NCI-H524 treated with DMSO at 0.1 percent for 48 hours (cell line): ENCODE measurements at regions not wholly inside any gene's neighbourhood (a gene's known extent, or its start where the extent isn't known, plus 50 kb on each side); places are given as distances from the start of the nearest gene placed in this dataset.

ENCODE experiments used
- DNase-seq: peaks from one replicate; lab custom pipeline; 2025; lab: John Stamatoyannopoulos, UW

DNA sequence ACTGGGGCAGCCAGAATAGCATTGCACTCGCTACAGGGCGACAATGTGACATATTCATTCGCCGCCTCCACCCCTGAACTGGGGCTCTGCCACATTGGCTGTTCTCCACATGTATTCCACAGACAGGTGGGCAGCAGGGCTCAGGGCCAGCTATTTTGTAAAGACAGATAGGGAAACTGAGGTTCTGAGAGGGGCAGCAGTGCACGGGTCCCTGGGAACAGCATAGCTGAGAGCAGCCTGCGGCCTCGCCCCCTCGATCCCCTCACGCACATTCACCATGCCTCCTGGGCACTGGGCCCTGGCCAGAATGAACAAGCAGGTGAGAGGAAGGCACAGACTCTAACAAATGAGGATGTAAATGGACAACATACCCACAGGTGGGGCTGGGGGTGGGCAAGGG lies 75.0 kb upstream of the SPATA12 start:
- DNase-seq: no peak

- DNase-seq: no peak
These were observed 77.0 kb upstream of the SPATA12 start for GRCh38 chr3:56983427-56983826.

- DNase-seq: no peak
These were observed 78.8 kb upstream of the SPATA12 start for GRCh38 chr3:56981445-56982230.

DNA sequence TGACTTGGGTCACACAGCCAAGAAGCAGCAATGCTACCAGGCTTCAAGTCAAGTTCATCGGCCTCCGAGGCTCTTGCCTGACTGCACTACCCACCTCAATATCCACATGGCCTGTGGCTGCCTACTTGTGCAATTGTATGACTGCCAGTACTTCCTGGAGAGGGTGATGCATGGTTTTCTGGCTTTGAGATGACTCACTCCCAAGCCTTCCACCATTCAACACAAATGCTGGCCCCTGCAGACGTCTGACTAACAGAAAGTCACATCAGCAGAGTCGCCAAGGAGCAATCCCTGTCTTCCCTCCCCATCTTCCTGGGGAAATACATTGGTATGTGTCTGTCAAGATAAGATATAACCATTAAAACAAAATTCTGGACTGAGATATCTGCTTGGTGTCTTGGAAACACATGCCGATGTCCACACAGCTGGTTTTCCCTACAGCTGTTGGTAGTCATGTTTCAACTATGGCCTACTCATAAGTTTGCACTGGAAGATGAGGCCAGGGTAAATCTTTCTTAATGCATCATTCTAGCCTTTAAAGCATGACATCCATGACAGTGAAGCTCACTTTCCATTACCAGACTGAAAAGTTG lies 79.6 kb upstream of the SPATA12 start:
- no peak for DNase-seq

DNA sequence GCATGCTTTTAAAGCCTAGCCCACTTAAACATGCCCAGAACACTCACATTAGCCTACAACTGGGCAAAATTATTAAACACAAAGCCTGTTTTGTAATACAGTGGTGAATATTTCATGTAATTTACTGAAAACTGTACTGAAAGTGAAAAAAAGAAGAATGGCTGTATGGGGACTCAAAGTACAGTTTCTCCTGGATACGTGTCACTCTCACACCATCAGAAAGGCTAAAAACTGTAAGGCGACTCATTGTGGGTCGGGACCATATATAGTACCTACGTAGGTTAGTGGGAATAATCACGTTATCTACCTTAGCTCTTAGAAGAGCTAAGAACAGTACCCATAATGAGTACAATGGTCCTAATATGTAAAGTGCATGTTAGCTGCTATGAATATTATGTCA lies 80.2 kb upstream of the SPATA12 start:
- DNase-seq: no peak

DNA sequence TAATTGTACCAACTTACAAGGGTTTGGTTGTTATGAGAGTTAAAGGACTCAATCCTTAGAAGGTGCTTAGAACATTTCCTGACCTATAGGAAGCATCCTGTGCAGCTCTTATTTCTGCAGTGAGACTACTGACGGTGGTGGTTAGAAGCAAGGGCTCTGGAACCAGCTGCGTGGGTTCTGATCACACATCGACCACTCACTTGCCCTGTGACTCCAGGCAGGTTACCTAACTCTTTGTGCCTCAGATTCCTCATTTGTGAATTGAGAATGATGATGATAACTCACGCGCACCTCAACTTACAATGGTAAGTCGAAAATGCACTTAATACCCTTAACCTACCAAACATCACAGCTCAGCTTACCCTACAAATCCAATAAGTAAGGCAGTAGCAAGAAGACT lies 80.7 kb upstream of the SPATA12 start:
- DNase-seq: no peak

DNA sequence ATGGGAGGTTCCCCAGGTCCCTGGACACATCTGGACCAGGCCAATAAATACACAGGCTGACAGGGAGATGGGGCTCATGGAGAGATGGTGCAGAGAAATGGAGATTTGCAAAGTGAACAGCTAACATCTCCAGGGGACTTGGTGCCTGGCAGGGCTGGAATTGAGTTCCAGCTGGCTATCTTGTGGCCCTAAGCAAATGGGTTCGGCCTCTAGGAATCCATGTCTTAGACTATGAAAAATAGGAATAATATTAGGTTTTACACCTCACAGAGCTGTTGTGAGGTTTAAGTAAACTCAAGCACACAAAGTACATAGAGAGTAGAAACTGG lies 82.9 kb upstream of the SPATA12 start:
- DNase-seq: no peak

- peak; percentile 88 for DNase-seq
These were observed 83.6 kb upstream of the SPATA12 start for GRCh38 chr3:56976651-56977560.

DNA sequence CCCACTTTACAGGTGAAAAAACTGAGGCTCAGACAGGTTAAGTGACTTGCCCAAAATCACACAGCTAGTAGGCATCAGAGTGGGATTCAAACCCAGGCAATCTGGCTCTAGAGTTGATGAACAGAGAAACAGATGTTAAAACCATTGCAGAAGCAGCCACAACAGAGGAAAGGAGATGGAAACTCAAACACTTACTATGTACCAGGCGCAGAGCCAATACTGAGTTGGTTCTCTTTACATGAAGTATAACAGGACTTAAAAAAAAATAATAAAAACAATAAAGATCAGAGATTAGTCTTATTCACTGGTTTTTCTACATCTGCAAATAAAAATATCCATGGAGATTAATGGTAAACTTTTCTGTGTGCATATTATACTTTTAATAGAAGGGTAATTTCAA lies 84.9 kb upstream of the SPATA12 start:
- DNase-seq: no peak

DNA sequence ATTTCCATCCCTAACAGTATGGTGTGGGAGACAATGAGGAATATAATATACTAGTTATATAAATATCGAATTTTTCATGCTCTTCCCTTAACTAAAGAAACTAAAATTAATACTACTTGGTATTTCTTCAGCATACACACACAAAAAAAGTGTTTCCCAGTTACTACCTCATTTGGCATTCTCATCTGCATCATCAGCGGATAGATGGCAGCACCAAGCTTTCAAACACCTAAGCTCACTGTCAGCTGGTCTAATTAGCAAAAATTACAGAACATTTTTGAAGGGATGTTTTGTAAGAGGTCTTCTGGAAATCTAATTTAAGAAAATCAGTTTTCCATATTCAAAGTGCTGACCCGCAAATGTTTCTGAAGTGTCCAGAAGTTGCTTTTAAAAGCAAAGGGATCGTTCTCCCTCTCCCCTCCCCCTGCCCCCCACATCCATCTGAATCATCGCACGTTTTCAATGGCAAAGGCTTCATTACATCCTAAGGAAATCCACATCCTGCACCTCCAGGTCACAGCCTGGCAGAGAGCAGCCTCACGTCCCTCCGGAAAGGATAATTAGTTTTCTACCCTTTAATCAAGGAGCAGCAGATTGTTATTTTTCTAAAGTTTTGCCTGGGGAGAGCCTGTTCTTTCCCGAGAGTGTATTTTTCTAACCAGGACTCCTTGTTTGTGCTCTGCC lies 86.1 kb upstream of the SPATA12 start:
- DNase-seq: no peak

DNA sequence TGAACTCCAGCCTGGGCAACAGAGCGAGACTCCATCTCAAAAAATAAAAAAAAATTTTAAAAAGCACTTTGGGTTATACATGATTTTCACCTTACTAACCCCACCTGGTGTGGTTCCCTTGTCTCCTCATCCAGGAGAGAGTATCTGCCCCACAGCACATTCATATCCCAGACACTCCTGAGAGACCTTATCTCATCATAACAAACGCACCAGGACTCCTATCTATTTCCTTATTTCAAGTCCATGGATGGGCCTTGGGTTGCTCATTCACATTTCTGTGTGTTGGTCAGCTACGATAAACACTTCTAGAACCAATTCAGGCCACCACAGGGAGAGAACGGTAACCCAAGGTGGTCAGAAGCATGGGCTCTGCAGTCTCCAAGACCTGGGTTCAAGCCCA lies 88.6 kb upstream of the SPATA12 start:
- DNase-seq: no peak

DNA sequence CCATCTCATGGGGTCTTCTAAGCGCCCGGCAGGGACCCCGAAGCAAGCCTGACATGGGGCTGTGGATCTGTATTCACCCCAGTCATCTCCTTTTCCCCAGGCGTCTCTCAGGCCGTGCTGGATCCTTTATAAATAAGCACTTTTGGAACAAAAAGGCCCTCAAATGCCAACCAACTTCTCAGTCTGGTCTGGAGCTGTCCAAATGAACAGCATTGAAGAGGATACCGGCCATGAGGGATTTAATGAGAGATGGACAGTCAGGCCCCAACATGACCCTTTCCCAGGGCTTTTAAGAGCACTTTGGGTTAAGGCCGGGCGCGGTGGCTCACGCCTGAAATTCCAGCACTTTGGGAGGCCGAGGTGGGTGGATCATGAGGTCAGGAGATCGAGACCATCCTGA lies 89.2 kb upstream of the SPATA12 start:
- DNase-seq: no peak

DNA sequence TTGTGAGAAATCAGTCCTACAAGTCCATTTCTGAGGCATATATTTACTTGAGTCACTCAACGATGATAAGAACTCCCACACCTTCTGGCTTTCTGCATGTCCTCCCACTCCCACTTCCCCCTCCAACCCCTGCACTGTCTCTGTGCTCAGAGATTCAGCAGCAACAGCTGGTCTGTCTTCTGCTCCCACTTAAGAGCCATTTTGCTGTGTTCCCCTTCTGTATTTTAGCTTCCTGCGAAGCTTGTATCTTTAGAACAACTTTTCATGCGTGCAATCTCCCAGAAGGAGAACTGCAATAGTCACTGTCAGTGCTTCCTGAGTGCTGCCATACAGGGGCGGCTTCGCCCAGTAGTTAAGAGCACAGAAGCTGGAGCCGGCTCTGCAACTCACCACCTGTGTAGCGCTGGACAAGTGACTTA lies 90.0 kb upstream of the SPATA12 start:
- DNase-seq: peak; percentile 83

DNA sequence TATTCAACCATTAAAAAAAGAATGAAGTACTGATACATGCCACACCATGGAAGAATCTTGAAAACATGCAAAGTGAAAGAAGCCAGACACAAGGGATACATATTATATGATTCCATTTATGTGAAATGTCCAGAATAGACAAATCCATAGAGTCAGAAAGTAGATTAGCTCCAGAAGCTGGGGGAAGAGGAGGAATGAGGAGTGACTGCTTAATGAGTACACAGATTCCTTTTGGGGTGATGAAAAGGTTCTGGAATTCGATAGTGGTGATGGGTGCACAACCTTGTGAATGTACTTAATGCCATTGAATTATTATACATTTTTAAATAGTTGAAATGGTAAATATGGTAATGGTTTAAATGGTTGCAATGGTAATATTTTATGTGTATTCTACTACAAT lies 90.6 kb upstream of the SPATA12 start:
- DNase-seq: no peak

- no peak for DNase-seq
These were observed 94.0 kb upstream of the SPATA12 start for GRCh38 chr3:56966509-56966908.

DNA sequence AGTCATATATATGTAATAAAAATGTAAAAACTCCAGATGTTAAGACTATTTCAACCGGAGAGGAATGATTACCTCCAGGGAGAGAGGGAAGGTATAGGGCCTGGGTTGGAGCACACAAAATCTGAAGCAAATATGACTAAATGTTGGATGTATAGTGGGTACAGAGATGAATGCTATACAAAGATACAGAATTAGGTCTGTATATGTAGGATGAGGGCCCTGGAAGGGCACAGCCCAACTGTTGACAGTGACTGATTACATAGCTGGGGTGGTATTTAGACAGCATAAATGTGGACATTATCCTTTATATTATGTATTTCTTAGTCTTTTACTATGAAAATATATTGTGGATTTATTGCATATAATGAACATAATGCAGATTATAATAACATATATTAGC lies 94.4 kb upstream of the SPATA12 start:
- no peak for DNase-seq

DNA sequence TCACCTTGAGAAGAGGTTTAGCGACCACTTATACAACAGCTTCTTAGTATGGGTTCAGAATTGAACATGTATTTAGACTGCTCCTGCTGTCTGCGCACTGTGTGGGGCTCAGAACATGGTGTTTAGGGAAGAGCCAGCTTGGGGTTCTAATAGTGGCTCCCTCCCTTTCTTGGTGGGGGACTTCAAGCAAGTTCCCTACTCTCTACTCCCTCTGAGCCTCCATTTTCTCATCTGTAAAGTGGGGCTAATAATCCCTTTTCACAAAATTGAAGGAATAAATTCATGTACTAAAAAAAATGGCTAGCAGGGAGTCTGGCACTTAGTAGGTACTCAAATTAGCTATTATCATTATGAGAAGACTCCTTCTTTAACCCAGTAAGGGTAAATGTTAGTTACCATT lies 97.5 kb upstream of the SPATA12 start:
- DNase-seq: no peak

- no peak for DNase-seq
These were observed 98.3 kb upstream of the SPATA12 start for GRCh38 chr3:56962206-56962605.

DNA sequence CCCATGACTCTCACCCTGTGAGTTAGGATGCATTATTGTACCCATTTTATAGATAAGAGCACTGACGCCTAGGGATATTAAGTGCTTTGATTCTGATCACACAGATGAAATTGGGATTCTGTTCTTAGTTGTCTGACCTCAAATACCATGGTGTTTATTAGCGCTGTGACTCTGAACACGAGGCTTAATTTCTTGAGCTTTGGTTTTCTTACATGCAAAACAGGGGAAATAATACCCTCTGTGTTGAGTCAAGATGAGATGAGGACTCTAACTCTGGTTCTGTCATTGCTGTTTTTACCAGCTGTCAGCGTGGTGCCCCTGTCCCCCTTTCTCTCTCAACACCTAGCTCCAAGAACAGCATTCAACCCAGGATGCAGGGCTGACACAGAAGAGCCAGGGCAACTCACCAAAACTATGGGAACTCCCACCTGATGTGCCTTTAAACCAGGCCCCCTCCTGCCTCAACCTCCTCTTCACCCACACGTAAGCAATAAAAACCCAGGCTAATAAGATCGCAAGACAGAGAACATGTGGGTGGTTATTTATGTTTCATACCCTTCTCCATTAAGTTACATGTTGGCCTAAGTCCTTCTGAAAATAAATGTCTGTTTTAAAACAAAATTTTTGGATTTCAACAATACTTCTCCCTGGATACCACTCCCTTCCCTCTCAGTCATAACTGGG lies 100.1 kb upstream of the SPATA12 start:
- no peak for DNase-seq

- DNase-seq: no peak
These were observed 101.6 kb upstream of the SPATA12 start for GRCh38 chr3:56958879-56959278.

DNA sequence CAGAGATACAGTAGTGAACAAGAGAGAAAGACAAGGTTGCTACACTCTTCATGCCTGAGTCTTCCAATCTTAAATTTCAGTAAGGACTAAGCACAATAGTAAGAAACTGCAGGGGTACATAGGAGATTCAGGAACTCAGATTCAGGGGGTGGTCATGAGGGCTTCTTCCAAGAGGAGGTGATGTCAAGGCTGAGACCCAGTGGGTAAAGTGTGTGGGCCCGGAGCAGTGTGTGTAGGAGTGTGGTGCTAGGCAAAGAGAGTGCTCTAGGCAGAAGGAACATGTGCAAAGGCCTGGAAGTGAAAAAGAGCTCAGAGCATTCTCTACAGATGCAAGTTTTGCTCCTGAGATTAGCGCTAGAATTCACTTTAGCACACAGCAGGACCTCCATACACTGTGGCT lies 102.9 kb upstream of the SPATA12 start:
- DNase-seq: no peak

GRCh38 chr3:56956906-56957305 lies 103.6 kb upstream of the SPATA12 start:
- no peak for DNase-seq
